OCI-LY7 (cell line): ENCODE measurements at regions not wholly inside any gene's neighbourhood (a gene's known extent, or its start where the extent isn't known, plus 50 kb on each side); places are given as distances from the start of the nearest gene placed in this dataset.
A peak's percentile ranks its signal among the peaks of the same experiment; 100 is the strongest.

ENCODE experiments used
- BruUV-seq: library from RNA; stranded (reverse); fragments of 400-500 nt; replicated peaks from 2 replicates; lab custom pipeline; 2021; lab: Mats Ljungman, UMichigan
- CTCF ChIA-PET: fragments of 300-600 bp; sonication (Branson Sonifier 250); formaldehyde crosslinking; loops from one replicate; lab custom pipeline; 2022; ENCODE audit warnings: antibody characterized with exemption; ENCODE audit not compliant: unreplicated experiment; lab: Charles Lee
- POLR2A ChIA-PET: fragments of 300-600 bp; sonication (Branson Sonifier 250); formaldehyde crosslinking; loops from one replicate; lab custom pipeline; 2022; ENCODE audit warnings: antibody characterized with exemption; lab: Charles Lee
- DNase-seq: peaks from one replicate; pipeline ENCODE4 v3.0.0-alpha.2; 2015; ENCODE audit warnings: low spot score
- H2AFZ ChIP-seq: fragments of 200-600 bp; sonication (generic), shearing (Covaris generic); 2 replicates; pipeline ENCODE4 v1.6.1; 2014; ENCODE audit warnings: mild to moderate bottlenecking, antibody characterized with exemption, low read length, moderate library complexity
- H3K27ac ChIP-seq: fragments of 200-600 bp; sonication (generic); 2 replicates; pipeline ENCODE4 v1.5.1; 2014; ENCODE audit warnings: mixed run types, low read depth, mild to moderate bottlenecking, moderate library complexity, low read length, inconsistent platforms; ENCODE audit not compliant: poor library complexity, severe bottlenecking
- H3K36me3 ChIP-seq: fragments of 200-600 bp; sonication (generic); 2 replicates; pipeline ENCODE4 v1.6.1; 2014; ENCODE audit warnings: mild to moderate bottlenecking, antibody characterized with exemption, low read length, moderate library complexity, mixed read lengths; ENCODE audit not compliant: insufficient read depth
- H3K4me1 ChIP-seq: fragments of 200-600 bp; sonication (generic); 2 replicates; pipeline ENCODE4 v1.5.1; 2014; ENCODE audit warnings: mild to moderate bottlenecking, low read length; ENCODE audit not compliant: insufficient read depth, poor library complexity, severe bottlenecking
- H3K4me2 ChIP-seq: fragments of 200-600 bp; sonication (generic); 2 replicates; pipeline ENCODE4 v1.6.1; 2014; ENCODE audit warnings: mild to moderate bottlenecking, low read length
- H3K4me3 ChIP-seq: fragments of 200-600 bp; sonication (generic); 2 replicates; pipeline ENCODE4 v1.5.1; 2014; ENCODE audit warnings: mild to moderate bottlenecking, low read depth, low read length; ENCODE audit not compliant: poor library complexity, severe bottlenecking
- H3K79me2 ChIP-seq: fragments of 200-600 bp; sonication (generic); 2 replicates; pipeline ENCODE4 v1.6.1; 2016; ENCODE audit warnings: low read depth, mild to moderate bottlenecking, low read length, moderate library complexity, mixed read lengths; ENCODE audit not compliant: insufficient read depth
- H3K9me2 ChIP-seq: fragments of 200-600 bp; sonication (generic); 2 replicates; pipeline ENCODE4 v1.6.1; 2016; ENCODE audit warnings: mild to moderate bottlenecking, low read length, mixed read lengths; ENCODE audit not compliant: insufficient read depth
- H3K9me3 ChIP-seq: fragments of 200-600 bp; sonication (generic); 2 replicates; pipeline ENCODE4 v1.6.1; 2014; ENCODE audit warnings: mild to moderate bottlenecking, mixed run types, low read length, mixed read lengths
- H4K20me1 ChIP-seq: fragments of 200-600 bp; sonication (generic); 2 replicates; pipeline ENCODE4 v1.6.1; 2014; ENCODE audit warnings: mild to moderate bottlenecking, antibody characterized with exemption, low read length, moderate library complexity, mixed read lengths; ENCODE audit not compliant: insufficient read depth
- CTCF ChIP-seq: fragments of 200-600 bp; sonication (generic); conservative IDR thresholded peaks from 2 replicates; pipeline ENCODE4 v1.5.1; 2014; ENCODE audit warnings: mild to moderate bottlenecking, antibody characterized with exemption, low read length, moderate library complexity, mixed read lengths
- EZH2phosphoT487 ChIP-seq: fragments of 200-600 bp; sonication (generic); IDR thresholded peaks from 2 replicates; pipeline ENCODE4 v1.6.1; 2018; ENCODE audit warnings: low read depth, borderline replicate concordance, mild to moderate bottlenecking, mixed run types, antibody characterized with exemption, low read length, moderate library complexity, mixed read lengths
- intact Hi-C: fragments of 100-400 bp; cut with micrococcal nuclease; formaldehyde crosslinking; loops from one replicate; pipeline ENCODE4 v1.10.0; 2022; ENCODE audit not compliant: unreplicated experiment

- Histone ChIP-seq H3K36me3 (no peaks in the 10 kb centered on the region), H3K9me2 (no peaks in the 10 kb centered on the region), H3K4me3 (no peak overlapping the region), H3K9me3 (peaks cover 12% of the 10 kb centered on the region; the same call in 1 of the 2 replicates), H2AFZ (no peak overlapping the region; the same call in 1 of the 2 replicates), H3K4me1 (peaks cover 9% of the 10 kb centered on the region), H3K79me2 (no peaks in the 10 kb centered on the region), H3K4me2 (no peak overlapping the region), H3K27ac (no peak overlapping the region), H4K20me1 (no peaks in the 10 kb centered on the region)
- ChIA-PET POLR2A (interaction anchor here (0.6 to 1.1 kb wide), 3 partner anchors 9 to 140 kb away, joined by 3 to 5 read pairs (median 3); no protein-coding TSS in a partner anchor), CTCF (no interaction called here)
- DNase-seq = no peak
- intact Hi-C loops = no loop called here
- no TSS peak for BruUV-seq
- TF ChIP-seq CTCF = no peak
- TF ChIP-seq EZH2phosphoT487 = no peak
These were observed 130.3 kb upstream of the TARS1 start for GRCh38 chr5:33310451-33310850.

- no peak for DNase-seq
- intact Hi-C loops = no loop called here
- TF ChIP-seq CTCF = no peak
- TF ChIP-seq EZH2phosphoT487 = no peak
- Histone ChIP-seq H3K79me2 (no peaks in the 10 kb centered on the region), H3K36me3 (no peaks in the 10 kb centered on the region), H3K9me3 (peaks cover 13% of the 10 kb centered on the region; the same call in 1 of the 2 replicates), H4K20me1 (no peaks in the 10 kb centered on the region), H3K4me3 (no peak overlapping the region), H3K4me2 (no peak overlapping the region), H3K4me1 (peaks cover under 1% of the 10 kb centered on the region), H2AFZ (peak overlapping the region; percentile 8; the same call in 1 of the 2 replicates), H3K27ac (no peak overlapping the region), H3K9me2 (no peaks in the 10 kb centered on the region)
- ChIA-PET POLR2A (interaction anchor here (0.6 to 1.0 kb wide), 2 partner anchors 8 to 547 kb away, joined by 3 to 6 read pairs; no protein-coding TSS in a partner anchor), CTCF (no interaction called here)
- BruUV-seq = no TSS peak
These were observed 128.9 kb upstream of the TARS1 start for GRCh38 chr5:33311893-33312292.
